ENCODE measurements at regions not wholly inside any gene's neighbourhood (a gene's known extent, or its start where the extent isn't known, plus 50 kb on each side); places are given as distances from the start of the nearest gene placed in this dataset.

- DNase-seq = no peak
These were observed 237.6 kb upstream of the ZNF462 start for GRCh38 chr9:106625259-106625789.

GRCh38 chr9:106626936-106627335 is 236.0 kb upstream of the ZNF462 start:
- H3K27ac ChIP-seq (ENCODE audit: low read length) = no peak overlapping the region
- H3K4me2 ChIP-seq (ENCODE audit: insufficient read depth, low read length) = no peak overlapping the region
- H3K36me3 ChIP-seq (ENCODE audit: insufficient read depth, low read length) = no peaks in the 10 kb centered on the region
- no peak overlapping the region for H3K9ac ChIP-seq (ENCODE audit: low read depth, low read length)
- no peaks in the 10 kb centered on the region for H4K20me1 ChIP-seq (ENCODE audit: insufficient read depth, low read length)
- no peaks in the 10 kb centered on the region for H3K4me1 ChIP-seq (ENCODE audit: insufficient read depth, low read length)
- TF ChIP-seq, protein P1, sequence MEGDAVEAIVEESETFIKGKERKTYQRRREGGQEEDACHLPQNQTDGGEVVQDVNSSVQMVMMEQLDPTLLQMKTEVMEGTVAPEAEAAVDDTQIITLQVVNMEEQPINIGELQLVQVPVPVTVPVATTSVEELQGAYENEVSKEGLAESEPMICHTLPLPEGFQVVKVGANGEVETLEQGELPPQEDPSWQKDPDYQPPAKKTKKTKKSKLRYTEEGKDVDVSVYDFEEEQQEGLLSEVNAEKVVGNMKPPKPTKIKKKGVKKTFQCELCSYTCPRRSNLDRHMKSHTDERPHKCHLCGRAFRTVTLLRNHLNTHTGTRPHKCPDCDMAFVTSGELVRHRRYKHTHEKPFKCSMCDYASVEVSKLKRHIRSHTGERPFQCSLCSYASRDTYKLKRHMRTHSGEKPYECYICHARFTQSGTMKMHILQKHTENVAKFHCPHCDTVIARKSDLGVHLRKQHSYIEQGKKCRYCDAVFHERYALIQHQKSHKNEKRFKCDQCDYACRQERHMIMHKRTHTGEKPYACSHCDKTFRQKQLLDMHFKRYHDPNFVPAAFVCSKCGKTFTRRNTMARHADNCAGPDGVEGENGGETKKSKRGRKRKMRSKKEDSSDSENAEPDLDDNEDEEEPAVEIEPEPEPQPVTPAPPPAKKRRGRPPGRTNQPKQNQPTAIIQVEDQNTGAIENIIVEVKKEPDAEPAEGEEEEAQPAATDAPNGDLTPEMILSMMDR (IDR thresholded peaks at IDR 0.05; ENCODE audit: borderline replicate concordance, extremely low read depth, low read length, poor library complexity, severe bottlenecking) = no peak
- TF ChIP-seq EZH2 (IDR thresholded peaks at IDR 0.05; ENCODE audit: borderline replicate concordance, low read depth, low read length, severe bottlenecking) = no peak
- no peak overlapping the region for H3K4me3 ChIP-seq (ENCODE audit: low read depth in 1 of 2, low read length in 2 of 2)
- no peaks in the 10 kb centered on the region for H3K27me3 ChIP-seq (ENCODE audit: insufficient read depth, low read length, poor library complexity)
- no peak overlapping the region for H2AFZ ChIP-seq (ENCODE audit: low read depth, low read length)
- no peak for ATAC-seq (ENCODE audit: insufficient read depth, low read depth)
- no peaks in the 10 kb centered on the region for H3K9me3 ChIP-seq (ENCODE audit: insufficient read depth, low read length, severe bottlenecking)
- no peaks in the 10 kb centered on the region for H3K79me2 ChIP-seq (ENCODE audit: insufficient read depth, low read length)
- no peak for DNase-seq

More at GRCh38 chr9:106625259-106625789, 237.6 kb upstream of the ZNF462 start:
- Histone ChIP-seq H3K9me3 (ENCODE audit: insufficient read depth, low read length, severe bottlenecking) (no peaks in the 10 kb centered on the region), H2AFZ (ENCODE audit: low read depth, low read length) (no peak overlapping the region), H3K36me3 (ENCODE audit: insufficient read depth, low read length) (no peaks in the 10 kb centered on the region), H3K79me2 (ENCODE audit: insufficient read depth, low read length) (no peaks in the 10 kb centered on the region), H3K4me3 (ENCODE audit: low read depth in 1 of 2, low read length in 2 of 2) (no peak overlapping the region), H3K4me1 (ENCODE audit: insufficient read depth, low read length) (no peaks in the 10 kb centered on the region), H3K9ac (ENCODE audit: low read depth, low read length) (no peak overlapping the region), H3K27ac (ENCODE audit: low read length) (no peak overlapping the region), H3K27me3 (ENCODE audit: insufficient read depth, low read length, poor library complexity) (no peaks in the 10 kb centered on the region), H3K4me2 (ENCODE audit: insufficient read depth, low read length) (no peak overlapping the region), H4K20me1 (ENCODE audit: insufficient read depth, low read length) (no peaks in the 10 kb centered on the region)
- no peak for TF ChIP-seq EZH2 (IDR thresholded peaks at IDR 0.05; ENCODE audit: borderline replicate concordance, low read depth, low read length, severe bottlenecking)
- TF ChIP-seq, protein P1 (IDR thresholded peaks at IDR 0.05; ENCODE audit: borderline replicate concordance, extremely low read depth, low read length, poor library complexity, severe bottlenecking) = no peak
- ATAC-seq (ENCODE audit: insufficient read depth, low read depth) = no peak

DNA sequence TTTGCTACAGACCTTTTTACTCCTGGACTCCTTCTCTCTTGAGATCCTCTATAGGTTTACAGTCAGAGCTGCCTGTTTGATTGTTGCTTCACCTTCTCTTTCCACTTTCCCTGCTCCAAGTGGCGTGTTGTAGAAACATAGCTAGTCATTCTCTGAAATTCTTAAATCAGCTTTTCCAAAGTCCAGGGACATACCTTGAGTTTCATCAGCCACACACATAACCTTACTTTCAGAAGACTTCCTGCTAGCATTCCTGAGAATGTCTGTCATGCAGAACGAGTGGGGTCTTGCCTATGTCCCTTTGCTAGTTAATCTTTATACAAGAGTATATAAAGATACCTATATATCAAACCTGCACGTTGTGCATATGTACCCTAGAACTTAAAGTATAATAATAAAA is 230.3 kb upstream of the ZNF462 start:
- no peak for ATAC-seq (ENCODE audit: insufficient read depth, low read depth)
- DNase-seq = no peak
- Histone ChIP-seq H3K27me3 (ENCODE audit: insufficient read depth, low read length, poor library complexity) (no peaks in the 10 kb centered on the region), H3K9me3 (ENCODE audit: insufficient read depth, low read length, severe bottlenecking) (no peaks in the 10 kb centered on the region), H3K36me3 (ENCODE audit: insufficient read depth, low read length) (no peaks in the 10 kb centered on the region), H3K4me1 (ENCODE audit: insufficient read depth, low read length) (no peaks in the 10 kb centered on the region), H3K4me2 (ENCODE audit: insufficient read depth, low read length) (no peak overlapping the region), H4K20me1 (ENCODE audit: insufficient read depth, low read length) (no peaks in the 10 kb centered on the region), H3K9ac (ENCODE audit: low read depth, low read length) (no peak overlapping the region), H3K4me3 (ENCODE audit: low read depth in 1 of 2, low read length in 2 of 2) (no peak overlapping the region), H2AFZ (ENCODE audit: low read depth, low read length) (no peak overlapping the region), H3K27ac (ENCODE audit: low read length) (no peak overlapping the region), H3K79me2 (ENCODE audit: insufficient read depth, low read length) (no peaks in the 10 kb centered on the region)
- TF ChIP-seq, protein P1 (IDR thresholded peaks at IDR 0.05; ENCODE audit: borderline replicate concordance, extremely low read depth, low read length, poor library complexity, severe bottlenecking) = no peak
- no peak for TF ChIP-seq EZH2 (IDR thresholded peaks at IDR 0.05; ENCODE audit: borderline replicate concordance, low read depth, low read length, severe bottlenecking)

DNA sequence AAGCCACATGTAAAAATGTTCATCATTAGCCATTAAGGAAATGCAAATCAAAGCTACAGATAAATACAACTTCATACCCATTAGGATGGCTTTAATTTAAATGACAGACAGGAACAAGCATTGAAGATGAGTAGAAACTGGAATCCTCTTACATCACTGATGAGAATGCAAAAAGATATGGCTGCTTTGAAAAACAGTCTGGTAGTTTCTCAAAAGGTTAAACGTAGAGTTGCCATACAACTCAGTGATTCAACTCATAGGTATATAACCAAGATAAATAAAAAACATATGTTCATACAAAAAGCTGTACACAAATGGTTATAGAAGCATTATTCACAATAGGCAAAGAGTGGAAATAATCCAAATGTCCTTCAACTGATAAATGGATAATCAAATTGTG is 228.8 kb upstream of the ZNF462 start:
- Histone ChIP-seq H3K79me2 (ENCODE audit: insufficient read depth, low read length) (no peaks in the 10 kb centered on the region), H3K36me3 (ENCODE audit: insufficient read depth, low read length) (no peaks in the 10 kb centered on the region), H3K27me3 (ENCODE audit: insufficient read depth, low read length, poor library complexity) (no peaks in the 10 kb centered on the region), H3K9ac (ENCODE audit: low read depth, low read length) (no peak overlapping the region), H3K27ac (ENCODE audit: low read length) (no peak overlapping the region), H3K4me3 (ENCODE audit: low read depth in 1 of 2, low read length in 2 of 2) (no peak overlapping the region), H3K4me2 (ENCODE audit: insufficient read depth, low read length) (no peak overlapping the region), H3K9me3 (ENCODE audit: insufficient read depth, low read length, severe bottlenecking) (no peaks in the 10 kb centered on the region), H4K20me1 (ENCODE audit: insufficient read depth, low read length) (no peaks in the 10 kb centered on the region), H2AFZ (ENCODE audit: low read depth, low read length) (no peak overlapping the region), H3K4me1 (ENCODE audit: insufficient read depth, low read length) (no peaks in the 10 kb centered on the region)
- no peak for TF ChIP-seq EZH2 (IDR thresholded peaks at IDR 0.05; ENCODE audit: borderline replicate concordance, low read depth, low read length, severe bottlenecking)
- TF ChIP-seq, protein P1 (IDR thresholded peaks at IDR 0.05; ENCODE audit: borderline replicate concordance, extremely low read depth, low read length, poor library complexity, severe bottlenecking) = no peak
- ATAC-seq (ENCODE audit: insufficient read depth, low read depth) (no peak), DNase-seq (no peak)

Data from DND-41 (cell line).